Lower leg skin (tissue), 3 donors: ENCODE measurements at regions not wholly inside any gene's neighbourhood (a gene's known extent, or its start where the extent isn't known, plus 50 kb on each side); places are given as distances from the start of the nearest gene placed in this dataset.

ENCODE experiments used
- CTCF ChIP-seq, 3 donors: fragments of 450-650 bp; IDR thresholded peaks; one replicate each; pipeline ENCODE4 v1.5.1; 2016; ENCODE audit warnings: antibody characterized with exemption in 3 of 3, mild to moderate bottlenecking in 3 of 3, moderate library complexity in 2 of 3
- POLR2A ChIP-seq, 2 donors: fragments of 450-650 bp; IDR thresholded peaks; one replicate each; pipeline ENCODE4 v1.6.1; 2016 to 2017; ENCODE audit warnings: antibody characterized with exemption in 2 of 2, mild to moderate bottlenecking in 1 of 2, moderate library complexity in 1 of 2

GRCh38 chr6:1082285-1082935 is 229.5 kb upstream of the FOXQ1 start:
- TF ChIP-seq CTCF (IDR thresholded peaks at IDR 0.05) (no peak), POLR2A (IDR thresholded peaks at IDR 0.05) (no peak)
